HG03045 (cell line): ENCODE measurements at regions not wholly inside any gene's neighbourhood (a gene's known extent, or its start where the extent isn't known, plus 50 kb on each side); places are given as distances from the start of the nearest gene placed in this dataset.
"Not testable (repeated sequence)": the region's sequence is repeated elsewhere in the genome, so short reads cannot be mapped to it uniquely, and the experiment has no call there.

Source experiments
- ATAC-seq: cut with Tn5 transposase; IDR thresholded peaks from one replicate; pipeline ENCODE4 v1.9.1; 2021; ENCODE audit warnings: mild to moderate bottlenecking, moderate library complexity; ENCODE audit not compliant: unreplicated experiment

GRCh38 chr11:122207921-122208764 is 92.1 kb upstream of the BLID start:
- ATAC-seq, result no peak

GRCh38 chr11:122207505-122207904 is 91.5 kb upstream of the BLID start:
- no peak for ATAC-seq

DNA sequence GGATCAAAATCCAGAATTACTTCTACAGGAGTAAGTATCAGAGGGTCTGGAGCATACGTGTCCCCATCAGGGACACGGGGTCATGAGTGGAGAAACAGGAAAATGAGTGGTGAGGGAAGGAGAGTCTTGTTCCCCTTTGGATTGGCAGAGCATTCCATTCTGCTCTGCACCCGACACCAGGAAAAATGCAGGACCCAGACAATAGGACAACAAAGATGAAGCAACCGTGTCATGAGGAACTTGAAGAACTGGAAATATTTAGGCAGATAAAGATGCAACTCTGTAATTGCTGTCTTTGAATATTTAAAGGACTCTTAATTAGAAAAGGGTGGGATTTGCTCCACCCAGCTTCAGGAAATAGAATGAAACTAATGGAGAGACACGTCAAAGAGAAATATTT is 89.0 kb upstream of the BLID start:
- ATAC-seq, result no peak

DNA sequence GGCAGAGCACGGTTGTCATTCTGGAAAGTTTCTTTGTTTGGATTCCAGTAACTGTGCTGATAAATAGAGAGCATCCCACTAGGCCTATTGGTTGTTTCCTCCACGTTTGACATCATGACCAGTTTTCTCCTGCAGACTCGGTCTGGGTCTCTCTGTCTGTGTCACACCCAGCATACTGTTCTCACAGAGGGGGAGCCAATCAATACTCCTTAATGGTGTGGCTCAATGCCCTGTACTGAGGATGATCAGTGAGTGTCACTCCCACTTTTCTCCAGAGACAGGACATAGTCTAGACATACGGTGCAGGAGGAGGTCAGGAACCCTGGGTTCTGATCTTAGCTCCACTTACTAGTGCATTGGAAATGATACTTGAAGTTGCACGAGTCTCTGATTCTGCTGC is 88.2 kb upstream of the BLID start:
- no peak for ATAC-seq

GRCh38 chr11:122202951-122203456 is 87.0 kb upstream of the BLID start:
- peak; percentile 77 for ATAC-seq

DNA sequence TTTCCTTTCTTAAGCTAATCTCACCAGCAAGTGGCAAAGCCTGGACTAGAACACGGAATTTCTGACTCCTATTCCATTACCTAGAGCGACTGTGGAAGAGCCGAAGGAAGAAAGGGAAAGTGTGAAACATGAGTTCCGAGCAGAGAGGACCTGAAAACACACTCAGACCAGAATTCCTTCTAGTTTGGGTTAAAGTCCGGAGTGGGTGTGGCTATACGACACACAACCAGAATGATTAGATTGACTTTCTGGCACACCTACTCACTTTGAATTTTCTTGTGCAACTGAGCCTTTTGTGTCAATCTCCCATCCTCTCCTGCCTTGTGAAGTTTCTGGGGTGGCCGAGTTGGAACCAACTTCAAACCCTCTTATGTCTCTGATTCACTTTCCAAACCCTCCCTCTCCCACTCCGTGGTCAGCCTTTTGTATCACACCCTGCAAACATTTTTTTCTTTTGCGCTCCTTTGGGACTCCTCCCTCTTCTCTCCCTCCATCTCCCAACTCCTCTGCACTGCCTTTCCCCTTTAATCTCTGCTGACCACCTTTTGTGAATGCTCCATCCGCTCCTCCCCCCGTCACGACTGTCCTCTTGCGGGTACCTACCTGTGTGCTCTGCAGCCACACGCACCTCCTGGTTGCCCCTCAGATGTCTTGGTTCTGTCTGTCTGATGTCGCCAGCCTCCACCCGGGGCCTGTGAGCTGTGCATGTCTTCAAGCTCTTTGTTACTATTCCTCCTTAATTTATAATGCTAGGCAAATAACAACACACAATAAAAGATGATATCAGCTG is 86.3 kb upstream of the BLID start:
- ATAC-seq, result peak; percentile 15

DNA sequence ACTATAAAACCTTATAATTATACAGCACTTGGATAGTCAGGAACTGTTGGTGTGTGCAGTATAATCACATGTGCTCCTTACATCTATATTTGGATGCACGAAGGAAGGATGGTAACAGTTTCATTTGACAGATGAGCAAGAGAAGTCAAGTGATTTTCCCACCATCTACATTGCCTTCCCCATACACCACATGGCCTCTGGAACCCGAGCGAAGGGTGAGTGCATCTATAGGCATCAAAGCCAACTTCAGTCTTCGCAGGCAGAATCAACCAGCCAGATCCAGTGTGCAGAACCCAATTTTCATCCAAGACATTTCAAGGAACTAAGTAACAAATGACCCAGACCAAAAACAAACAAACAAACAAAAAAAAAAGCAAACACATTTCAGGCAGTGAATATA is 85.1 kb upstream of the BLID start:
- ATAC-seq, result no peak

GRCh38 chr11:122199661-122200060 is 83.6 kb upstream of the BLID start:
- ATAC-seq, result no peak

DNA sequence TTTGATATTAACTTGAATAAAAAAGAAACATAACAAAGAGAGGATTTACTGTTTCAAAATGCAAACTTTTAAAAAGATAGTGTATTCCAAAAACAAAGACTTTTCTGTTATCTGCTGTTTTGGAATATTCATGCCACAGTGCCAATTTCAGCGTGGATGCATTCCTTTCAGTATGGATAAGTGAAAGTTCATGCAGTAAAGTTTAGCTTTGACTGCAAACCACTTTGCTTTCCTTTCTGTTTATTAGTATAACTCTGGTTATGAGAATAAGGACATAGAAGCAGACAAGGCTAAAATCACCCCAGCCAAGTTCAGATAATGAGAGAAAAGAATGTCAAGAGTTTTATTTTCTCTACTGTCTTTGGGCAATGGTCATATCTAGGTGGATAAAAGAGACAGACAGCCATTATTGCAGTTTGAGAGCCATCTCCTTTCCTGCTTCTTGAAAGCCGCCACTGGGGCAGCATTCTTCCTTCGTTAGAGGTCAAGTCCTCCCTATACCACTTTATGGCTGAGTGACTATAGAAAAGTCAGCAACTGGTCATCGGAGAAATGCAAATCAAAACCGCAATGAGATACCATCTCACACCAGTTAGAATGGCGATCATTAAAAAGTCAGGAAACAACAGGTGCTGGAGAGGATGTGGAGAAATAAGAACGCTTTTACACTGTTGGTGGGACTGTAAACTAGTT is 82.4 kb upstream of the BLID start:
- ATAC-seq, result no peak

DNA sequence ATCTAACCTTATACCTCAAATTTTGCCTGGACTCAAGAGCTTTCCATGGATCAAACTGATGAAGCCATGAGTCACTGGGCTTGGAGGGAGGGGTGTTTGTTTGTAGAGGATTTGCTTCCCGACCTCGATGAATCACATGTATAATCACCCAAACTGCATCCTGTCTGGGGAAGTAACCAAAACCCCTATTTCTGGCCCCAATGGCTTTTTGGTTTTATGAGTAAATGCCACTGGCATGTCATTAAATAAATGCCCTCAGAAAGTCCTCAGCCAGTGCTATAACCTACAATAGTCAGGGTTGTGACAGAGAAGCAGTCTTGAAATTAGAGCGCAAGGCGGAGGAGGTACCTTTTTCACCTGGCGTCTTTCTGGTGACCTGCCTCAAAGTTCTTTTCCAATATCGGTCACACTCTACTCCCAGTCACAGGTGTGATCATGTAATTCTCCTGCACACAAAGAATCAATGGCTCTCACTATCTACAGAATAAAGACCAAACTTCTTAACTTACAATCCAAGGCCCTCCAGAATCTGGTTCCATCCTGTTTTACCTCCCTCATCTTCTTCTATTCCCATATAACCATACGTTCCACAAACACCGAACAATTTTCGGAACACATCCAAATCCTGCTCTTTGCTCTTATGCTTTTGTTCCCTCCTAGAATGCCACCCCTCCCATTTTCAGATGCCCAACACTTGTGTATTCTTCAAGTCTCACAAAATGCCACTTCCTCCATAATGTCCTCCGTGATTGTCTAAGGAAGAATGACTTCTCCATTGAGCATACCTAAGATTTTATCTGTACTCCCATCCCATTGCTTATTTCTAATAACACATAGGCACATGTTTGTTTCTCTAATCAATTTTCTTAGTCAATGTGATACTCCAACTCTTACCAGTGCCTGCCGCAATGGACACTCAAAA is 81.3 kb upstream of the BLID start:
- ATAC-seq, result no peak

DNA sequence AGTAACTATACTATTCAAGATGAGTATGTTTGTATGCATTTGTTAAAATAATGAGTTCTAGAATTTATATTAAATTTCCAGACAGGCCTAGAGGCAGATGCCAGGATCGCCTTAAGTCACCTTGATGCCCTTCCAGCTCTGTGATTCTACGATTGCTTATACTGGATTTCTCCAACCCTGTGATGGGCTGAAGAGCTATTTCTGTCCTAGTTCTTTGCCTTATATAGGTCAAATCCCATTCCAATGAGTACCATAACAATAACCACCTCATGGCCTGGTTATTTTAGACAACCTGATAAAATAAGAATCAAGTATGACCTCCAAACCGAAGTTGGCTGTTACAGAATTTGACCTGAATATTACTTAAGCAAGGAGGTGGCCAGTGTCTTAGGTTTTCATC is 79.8 kb upstream of the BLID start:
- no peak for ATAC-seq

GRCh38 chr11:122193881-122194480 is 78.0 kb upstream of the BLID start:
- not testable (repeated sequence) for ATAC-seq

GRCh38 chr11:122193457-122193856 is 77.4 kb upstream of the BLID start:
- ATAC-seq, result no peak

- ATAC-seq, result no peak
Measured at GRCh38 chr11:122192634-122193255, 76.7 kb upstream of the BLID start.

GRCh38 chr11:122190768-122191167 is 74.8 kb upstream of the BLID start:
- ATAC-seq, result no peak

GRCh38 chr11:122189229-122189628 is 73.2 kb upstream of the BLID start:
- no peak for ATAC-seq

DNA sequence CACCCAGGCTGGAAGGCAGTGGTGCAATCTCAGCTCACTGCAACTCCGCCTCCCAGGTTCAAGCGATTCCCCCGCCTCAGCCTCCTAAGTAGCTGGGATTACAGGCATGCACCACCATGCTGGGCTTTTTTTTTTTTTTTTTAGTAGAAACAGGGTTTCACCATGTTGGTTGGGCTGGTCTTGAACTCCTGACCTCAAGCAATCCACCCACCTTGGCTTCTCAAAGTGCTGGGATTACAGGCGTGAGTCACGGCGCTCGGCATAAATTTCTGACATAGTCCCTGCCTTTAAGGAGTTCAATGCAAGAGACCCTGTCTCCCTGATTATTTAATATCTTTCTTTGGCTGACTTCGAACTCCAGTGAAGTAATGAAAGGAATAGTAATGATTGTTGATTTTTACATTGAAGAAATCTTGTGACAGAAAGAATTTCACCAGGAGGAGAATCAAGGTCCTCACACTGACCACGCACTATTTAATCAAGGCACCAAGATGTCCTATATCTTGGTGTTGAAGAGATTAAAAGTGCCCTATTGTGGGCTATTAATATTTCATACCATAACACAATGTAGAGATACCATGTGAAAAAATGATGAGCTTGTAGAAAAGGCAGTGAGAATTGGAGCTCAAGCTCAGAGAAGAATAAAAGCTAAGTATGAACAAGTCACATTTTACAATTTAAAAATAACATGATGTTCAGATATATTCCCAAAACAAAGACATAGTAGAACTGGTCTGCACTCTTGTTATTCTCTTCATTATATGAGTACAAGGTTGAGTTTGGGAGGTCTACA is 71.6 kb upstream of the BLID start:
- no peak for ATAC-seq

DNA sequence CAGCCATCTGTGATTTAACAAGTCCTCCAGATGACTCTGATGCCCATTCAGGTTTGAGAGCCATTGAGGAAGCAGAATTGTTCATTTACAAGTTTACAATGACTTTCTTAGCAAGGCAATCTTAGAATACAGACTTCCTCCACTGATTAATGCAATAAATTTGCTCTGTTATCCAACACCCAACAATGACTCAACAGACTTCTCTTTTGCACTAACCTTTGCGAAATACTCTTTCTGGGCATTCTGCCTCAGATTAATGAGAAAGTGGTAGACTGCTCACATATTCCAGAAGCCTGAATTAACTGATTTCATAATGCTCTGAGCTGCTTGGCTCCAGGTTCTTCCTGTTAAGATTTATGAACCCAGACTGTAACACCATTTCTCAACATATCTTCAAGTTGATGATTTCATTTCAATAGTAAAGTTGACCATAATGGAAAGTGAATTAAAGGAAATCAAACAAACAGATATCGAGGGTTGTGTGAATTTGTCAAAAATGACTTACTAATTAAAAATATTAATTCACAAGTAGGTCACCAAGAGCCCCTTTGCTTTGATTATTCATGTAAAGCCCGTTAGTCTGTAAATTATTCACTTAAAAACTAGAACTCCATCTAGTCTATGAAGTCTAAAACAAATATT is 70.5 kb upstream of the BLID start:
- ATAC-seq, result no peak
